IMR-90 (cell line): ENCODE measurements at regions not wholly inside any gene's neighbourhood (a gene's known extent, or its start where the extent isn't known, plus 50 kb on each side); places are given as distances from the start of the nearest gene placed in this dataset.

Experiments
- ATAC-seq: fragments of 200-7000 bp; cut with Tn5 transposase; 2 replicates; pipeline ENCODE4 v1.9.1; 2020; ENCODE audit warnings: low read depth, mild to moderate bottlenecking, moderate library complexity
- BruUV-seq: library from RNA; stranded (reverse); fragments of 400-500 nt; replicated peaks from 2 replicates; lab custom pipeline; 2021; lab: Mats Ljungman, UMichigan
- CTCF ChIA-PET: fragments of 300-600 bp; formaldehyde crosslinking; extraction: SDS; loops from one replicate; lab custom pipeline; 2021; ENCODE audit warnings: antibody characterized with exemption; lab: Yijun Ruan, JAX
- POLR2A ChIA-PET: fragments of 300-600 bp; sonication (Branson Sonifier 250); formaldehyde crosslinking; loops from one replicate; lab custom pipeline; 2022; ENCODE audit warnings: antibody characterized with exemption; ENCODE audit not compliant: unreplicated experiment; lab: Charles Lee
- DNase-seq: peaks from one replicate; pipeline ENCODE4 v3.0.0; 2013
- H2AFZ ChIP-seq: replicated peaks from 2 replicates; pipeline ENCODE3; 2013; ENCODE audit warnings: low read length, mild to moderate bottlenecking; ENCODE audit not compliant: poor library complexity
- H2AK5ac ChIP-seq: 2 replicates; pipeline ENCODE4 v1.6.1; 2013; ENCODE audit warnings: low read depth, low read length, inconsistent platforms
- H2AK9ac ChIP-seq: replicated peaks from 2 replicates; pipeline ENCODE3; 2013; ENCODE audit warnings: mild to moderate bottlenecking, low read depth, low read length, moderate library complexity; ENCODE audit not compliant: poor library complexity
- H2BK120ac ChIP-seq: 2 replicates; pipeline ENCODE4 v1.6.1; 2013; ENCODE audit warnings: low read depth, low read length, inconsistent platforms
- H2BK15ac ChIP-seq: 3 replicates; pipeline ENCODE4 v1.6.1; 2013; ENCODE audit warnings: low read depth, low read length, inconsistent platforms
- H2BK20ac ChIP-seq: 2 replicates; pipeline ENCODE4 v1.6.1; 2013; ENCODE audit warnings: low read depth, mild to moderate bottlenecking, inconsistent platforms, low read length, moderate library complexity
- H2BK5ac ChIP-seq: 2 replicates; pipeline ENCODE4 v1.6.1; 2013; ENCODE audit warnings: mild to moderate bottlenecking, low read depth, low read length, inconsistent platforms; ENCODE audit not compliant: poor library complexity, severe bottlenecking
- H3K14ac ChIP-seq: replicated peaks from 2 replicates; pipeline ENCODE4 v1.6.1; 2013; ENCODE audit warnings: low read depth, low read length, inconsistent platforms
- H3K18ac ChIP-seq: 2 replicates; pipeline ENCODE4 v1.6.1; 2013; ENCODE audit warnings: low read depth, low read length, control low read depth
- H3K23ac ChIP-seq: 2 replicates; pipeline ENCODE4 v1.6.1; 2013; ENCODE audit warnings: low read depth, low read length, inconsistent platforms
- H3K27ac ChIP-seq: 2 replicates; pipeline ENCODE4 v1.5.1; 2013; ENCODE audit warnings: mild to moderate bottlenecking, control low read depth, low read length; ENCODE audit not compliant: insufficient read depth
- H3K27me3 ChIP-seq: 2 replicates; pipeline ENCODE4 v1.6.1; 2013; ENCODE audit warnings: low read length; ENCODE audit not compliant: control insufficient read depth, insufficient read depth
- H3K36me3 ChIP-seq: 2 replicates; pipeline ENCODE4 v1.6.1; 2013; ENCODE audit warnings: low read length, mixed read lengths; ENCODE audit not compliant: control insufficient read depth, insufficient read depth
- H3K4ac ChIP-seq: 2 replicates; pipeline ENCODE4 v1.6.1; 2013; ENCODE audit warnings: low read depth, low read length, inconsistent platforms
- H3K4me1 ChIP-seq: 2 replicates; pipeline ENCODE4 v1.6.1; 2013; ENCODE audit warnings: low read length, mixed read lengths; ENCODE audit not compliant: control insufficient read depth, insufficient read depth
- H3K4me2 ChIP-seq: 2 replicates; pipeline ENCODE4 v1.6.1; 2013; ENCODE audit warnings: low read depth, mild to moderate bottlenecking, control low read depth, low read length, moderate library complexity
- H3K4me3 ChIP-seq: 2 replicates; pipeline ENCODE4 v1.5.1; 2013; ENCODE audit warnings: low read depth, mild to moderate bottlenecking, control low read depth, low read length, moderate library complexity; ENCODE audit not compliant: insufficient read depth
- H3K56ac ChIP-seq: 2 replicates; pipeline ENCODE4 v1.6.1; 2013; ENCODE audit warnings: low read length, inconsistent platforms; ENCODE audit not compliant: insufficient read depth; ENCODE audit errors: extremely low read depth
- H3K79me1 ChIP-seq, 2 experiments: 2 replicates each; pipeline ENCODE4 v1.6.1; 2013; ENCODE audit warnings: low read length in 2 of 2, inconsistent platforms in 1 of 2, low read depth in 1 of 2
- H3K9ac ChIP-seq: 2 replicates; pipeline ENCODE4 v1.6.1; 2013; ENCODE audit warnings: low read depth, low read length, control low read depth
- H3K9me1 ChIP-seq: 2 replicates; pipeline ENCODE4 v1.6.1; 2013; ENCODE audit warnings: low read length, inconsistent platforms; ENCODE audit not compliant: insufficient read depth
- H3K9me3 ChIP-seq: 2 replicates; pipeline ENCODE4 v1.6.1; 2013; ENCODE audit warnings: low read length; ENCODE audit not compliant: control insufficient read depth, insufficient read depth
- H4K20me1 ChIP-seq: 2 replicates; pipeline ENCODE4 v1.6.1; 2013; ENCODE audit warnings: low read length, inconsistent platforms; ENCODE audit not compliant: insufficient read depth
- H4K5ac ChIP-seq: 2 replicates; pipeline ENCODE4 v1.6.1; 2013; ENCODE audit warnings: mild to moderate bottlenecking, low read depth, low read length, control low read depth
- H4K8ac ChIP-seq, 2 experiments: 2 replicates each; pipeline ENCODE4 v1.6.1; 2013; ENCODE audit warnings: low read depth in 2 of 2, low read length in 2 of 2, control low read depth in 1 of 2, inconsistent platforms in 1 of 2
- H4K91ac ChIP-seq: 2 replicates; pipeline ENCODE4 v1.6.1; 2013; ENCODE audit warnings: low read depth, low read length, inconsistent platforms; ENCODE audit not compliant: insufficient read depth
- BHLHE40 ChIP-seq: fragments of 150-350 bp; IDR thresholded peaks from 2 replicates; pipeline ENCODE4 v1.6.1; 2016; ENCODE audit warnings: mild to moderate bottlenecking, low read depth, low read length
- CEBPB ChIP-seq: IDR thresholded peaks from 2 replicates; pipeline ENCODE4 v1.6.1; 2012; ENCODE audit warnings: low read depth, low read length, improper control_type of control experiment
- CHD1 ChIP-seq: IDR thresholded peaks from 2 replicates; pipeline ENCODE4 v1.6.1; 2012; ENCODE audit warnings: low read depth, low read length, improper control_type of control experiment
- FOS ChIP-seq: fragments of 150-350 bp; IDR thresholded peaks from 2 replicates; pipeline ENCODE4 v1.6.1; 2016; ENCODE audit warnings: low read depth, low read length
- MAFK ChIP-seq: IDR thresholded peaks from 2 replicates; pipeline ENCODE4 v1.6.1; 2012; ENCODE audit warnings: low read depth, low read length, improper control_type of control experiment
- MAZ ChIP-seq: IDR thresholded peaks from 2 replicates; pipeline ENCODE4 v1.6.1; 2012; ENCODE audit warnings: low read depth, mild to moderate bottlenecking, low read length, improper control_type of control experiment, moderate library complexity, borderline replicate concordance
- MXI1 ChIP-seq: IDR thresholded peaks from 2 replicates; pipeline ENCODE4 v1.6.1; 2012; ENCODE audit warnings: low read depth, mild to moderate bottlenecking, low read length, moderate library complexity, borderline replicate concordance
- NFE2L2 ChIP-seq: fragments of 150-350 bp; IDR thresholded peaks from 2 replicates; pipeline ENCODE4 v1.6.1; 2016; ENCODE audit warnings: low read depth, mild to moderate bottlenecking, low read length
- POLR2A ChIP-seq: IDR thresholded peaks from 2 replicates; pipeline ENCODE4 v1.6.1; 2012; ENCODE audit warnings: mild to moderate bottlenecking, low read depth, low read length
- RAD21 ChIP-seq: IDR thresholded peaks from 2 replicates; pipeline ENCODE4 v1.6.1; 2012; ENCODE audit warnings: low read length, improper control_type of control experiment
- RCOR1 ChIP-seq: IDR thresholded peaks from 2 replicates; pipeline ENCODE4 v1.6.1; 2012; ENCODE audit warnings: mild to moderate bottlenecking, low read length, improper control_type of control experiment; ENCODE audit not compliant: insufficient replicate concordance
- RFX5 ChIP-seq: IDR thresholded peaks from 2 replicates; pipeline ENCODE4 v1.8.0; 2012; ENCODE audit warnings: low read depth, mild to moderate bottlenecking, low read length, moderate library complexity
- SMC3 ChIP-seq: fragments of 150-350 bp; IDR thresholded peaks from 2 replicates; pipeline ENCODE4 v1.6.1; 2016; ENCODE audit warnings: low read depth, mild to moderate bottlenecking, antibody characterized with exemption, low read length, moderate library complexity
- USF2 ChIP-seq: fragments of 150-350 bp; IDR thresholded peaks from 2 replicates; pipeline ENCODE4 v1.6.1; 2017; ENCODE audit warnings: mild to moderate bottlenecking, antibody characterized with exemption, low read length, low read depth
- WGBS, 2 experiments: methylation state at CpG; one replicate each; pipeline versions ENCODE4 v1.1.5 to v1.1.7; 2013; ENCODE audit warnings: missing lambda C conversion rate in 2 of 2; ENCODE audit not compliant: insufficient read length in 1 of 2; ENCODE audit errors: extremely low coverage in 2 of 2; 5-methylcytosine and 5-hydroxymethylcytosine counted together
- dilution Hi-C: fragments of 300-500 bp; cut with HindIII; formaldehyde crosslinking; loops from one replicate; pipeline ENCODE4 v1.14.3; 2018; ENCODE audit warnings: low sequenced_read_pairs; ENCODE audit not compliant: unreplicated experiment
- in situ Hi-C: fragments of 300-500 bp; cut with MboI; formaldehyde crosslinking; loops from 3 replicates; pipeline ENCODE4 v1.14.3; 2019; ENCODE audit warnings: low sequenced_read_pairs, inconsistent platforms, mixed read lengths
- intact Hi-C: fragments of 100-400 bp; cut with micrococcal nuclease; formaldehyde crosslinking; loops from 2 replicates; pipeline ENCODE4 v1.10.0; 2022
- TF ChIP-seq, protein P1 (sequence below): fragments of 150-350 bp; IDR thresholded peaks from 2 replicates; pipeline ENCODE4 v1.6.1; 2016; ENCODE audit warnings: low read depth, mild to moderate bottlenecking, low read length, moderate library complexity, borderline replicate concordance
- TF ChIP-seq, protein P2 (sequence below): conservative IDR thresholded peaks from 2 replicates; pipeline ENCODE4 v1.5.1; 2012; ENCODE audit warnings: mild to moderate bottlenecking, low read depth, low read length, improper control_type of control experiment

DNA sequence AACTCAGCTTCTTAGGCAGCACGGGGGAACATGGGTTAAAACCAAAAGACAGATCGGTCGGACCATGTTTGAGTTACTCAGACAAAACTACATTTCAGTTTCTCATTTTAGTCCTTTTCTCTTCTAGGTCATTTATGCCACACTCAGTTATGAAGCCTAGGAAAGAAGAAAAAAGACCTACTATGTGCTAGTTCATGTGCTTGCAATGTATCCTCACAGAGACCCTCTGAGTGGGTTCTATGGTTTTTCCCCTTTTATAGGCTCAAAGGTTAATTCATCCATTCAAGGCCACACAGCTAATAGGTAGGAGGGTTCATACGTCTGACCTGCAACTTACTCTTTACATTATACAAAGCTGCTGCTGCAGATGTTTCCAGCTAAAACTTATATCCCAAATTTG is 104.7 kb upstream of the ZNF438 start:
- Histone ChIP-seq H4K91ac (peak overlapping the region; percentile 96), H3K18ac (peak overlapping the region; percentile 87), H3K4me2 (no peak overlapping the region; the same call in 1 of the 2 replicates), H3K27me3 (no peaks in the 10 kb centered on the region), H4K8ac (peak overlapping the region; percentile 66 to 93), H4K20me1 (no peaks in the 10 kb centered on the region), H3K9me1 (peaks cover 36% of the 10 kb centered on the region), H4K5ac (peak overlapping the region; percentile 93), H3K56ac (peak overlapping the region; percentile 70; the same call in 1 of the 2 replicates), H2BK20ac (peak overlapping the region; percentile 98), H2BK120ac (peak overlapping the region; percentile 98), H2BK15ac (peak overlapping the region; percentile 99), H3K4me3 (no peak overlapping the region), H3K14ac (peak overlapping the region; percentile 79), H3K4ac (peak overlapping the region; percentile 99), H3K79me1 (peaks cover 6 to 51% of the 10 kb centered on the region in 2 experiments; a peak in 3 of 4 replicates), H3K23ac (peak overlapping the region; percentile 76; the same call in 1 of the 2 replicates), H3K9ac (no peak overlapping the region), H3K36me3 (no peaks in the 10 kb centered on the region), H2AFZ (no peak overlapping the region), H3K4me1 (peaks cover 27% of the 10 kb centered on the region), H3K27ac (peak overlapping the region; percentile 91; the same call in 1 of the 2 replicates), H2BK5ac (peak overlapping the region; percentile 96), H2AK5ac (peak overlapping the region; percentile 99), H2AK9ac (no peak overlapping the region), H3K9me3 (no peaks in the 10 kb centered on the region)
- intact Hi-C loops (loop anchor here (5.0 to 10.0 kb wide), 2 partner anchors 181 to 382 kb away; partner anchors contain the start of gene ZEB1), dilution Hi-C loops (no loop called here), in situ Hi-C loops (loop anchor here (5.0 to 10.0 kb wide), 2 partner anchors 104 to 352 kb away; partner anchors contain the start of gene ZNF438)
- no peak for TF ChIP-seq MXI1
- TF ChIP-seq RFX5: no peak
- no peak for TF ChIP-seq MAFK
- TF ChIP-seq CEBPB: no peak
- no peak for TF ChIP-seq POLR2A
- TF ChIP-seq USF2: no peak
- no peak for TF ChIP-seq MAZ
- TF ChIP-seq, protein P1, sequence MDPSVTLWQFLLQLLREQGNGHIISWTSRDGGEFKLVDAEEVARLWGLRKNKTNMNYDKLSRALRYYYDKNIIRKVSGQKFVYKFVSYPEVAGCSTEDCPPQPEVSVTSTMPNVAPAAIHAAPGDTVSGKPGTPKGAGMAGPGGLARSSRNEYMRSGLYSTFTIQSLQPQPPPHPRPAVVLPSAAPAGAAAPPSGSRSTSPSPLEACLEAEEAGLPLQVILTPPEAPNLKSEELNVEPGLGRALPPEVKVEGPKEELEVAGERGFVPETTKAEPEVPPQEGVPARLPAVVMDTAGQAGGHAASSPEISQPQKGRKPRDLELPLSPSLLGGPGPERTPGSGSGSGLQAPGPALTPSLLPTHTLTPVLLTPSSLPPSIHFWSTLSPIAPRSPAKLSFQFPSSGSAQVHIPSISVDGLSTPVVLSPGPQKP: no peak
- TF ChIP-seq NFE2L2: no peak
- TF ChIP-seq, protein P2, sequence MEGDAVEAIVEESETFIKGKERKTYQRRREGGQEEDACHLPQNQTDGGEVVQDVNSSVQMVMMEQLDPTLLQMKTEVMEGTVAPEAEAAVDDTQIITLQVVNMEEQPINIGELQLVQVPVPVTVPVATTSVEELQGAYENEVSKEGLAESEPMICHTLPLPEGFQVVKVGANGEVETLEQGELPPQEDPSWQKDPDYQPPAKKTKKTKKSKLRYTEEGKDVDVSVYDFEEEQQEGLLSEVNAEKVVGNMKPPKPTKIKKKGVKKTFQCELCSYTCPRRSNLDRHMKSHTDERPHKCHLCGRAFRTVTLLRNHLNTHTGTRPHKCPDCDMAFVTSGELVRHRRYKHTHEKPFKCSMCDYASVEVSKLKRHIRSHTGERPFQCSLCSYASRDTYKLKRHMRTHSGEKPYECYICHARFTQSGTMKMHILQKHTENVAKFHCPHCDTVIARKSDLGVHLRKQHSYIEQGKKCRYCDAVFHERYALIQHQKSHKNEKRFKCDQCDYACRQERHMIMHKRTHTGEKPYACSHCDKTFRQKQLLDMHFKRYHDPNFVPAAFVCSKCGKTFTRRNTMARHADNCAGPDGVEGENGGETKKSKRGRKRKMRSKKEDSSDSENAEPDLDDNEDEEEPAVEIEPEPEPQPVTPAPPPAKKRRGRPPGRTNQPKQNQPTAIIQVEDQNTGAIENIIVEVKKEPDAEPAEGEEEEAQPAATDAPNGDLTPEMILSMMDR: no peak
- TF ChIP-seq RCOR1: no peak
- TF ChIP-seq FOS: no peak
- TF ChIP-seq CHD1: no peak
- no peak for TF ChIP-seq BHLHE40
- TF ChIP-seq RAD21: no peak
- TF ChIP-seq SMC3: no peak
- no TSS peak for BruUV-seq
- ATAC-seq (no peak), DNase-seq (no peak)
- CTCF ChIA-PET: interaction anchor here (0.7 kb wide), 1 partner anchor 57 kb away, joined by 3 read pairs; no protein-coding TSS in a partner anchor
- POLR2A ChIA-PET: interaction anchor here (1.0 kb wide), 1 partner anchor 185 kb away, joined by 3 read pairs; no protein-coding TSS in a partner anchor
- WGBS, 2 experiments: no CpG with 5 or more reads among the region's 4 CpGs
